Trophoblast cell (in vitro differentiated cells and primary cell): ENCODE measurements at regions not wholly inside any gene's neighbourhood (a gene's known extent, or its start where the extent isn't known, plus 50 kb on each side); places are given as distances from the start of the nearest gene placed in this dataset.
"Not testable (repeated sequence)": the region's sequence is repeated elsewhere in the genome, so short reads cannot be mapped to it uniquely, and the experiment has no call there.

Source experiments
- DNase-seq, 2 donors: peaks; one replicate each; pipeline ENCODE4 v3.0.0-alpha.2; 2016
- H2AFZ ChIP-seq: 2 replicates; pipeline ENCODE4 v1.6.1; 2013; ENCODE audit warnings: low read length, moderate library complexity, mild to moderate bottlenecking; ENCODE audit not compliant: insufficient read depth, poor library complexity
- H2AK5ac ChIP-seq: 2 replicates; pipeline ENCODE4 v1.6.1; 2013; ENCODE audit warnings: mild to moderate bottlenecking, low read length
- H2BK120ac ChIP-seq: 2 replicates; pipeline ENCODE4 v1.6.1; 2013; ENCODE audit warnings: low read length, mild to moderate bottlenecking, moderate library complexity; ENCODE audit not compliant: insufficient read depth, poor library complexity
- H2BK12ac ChIP-seq: 2 replicates; pipeline ENCODE4 v1.6.1; 2013; ENCODE audit warnings: mild to moderate bottlenecking, low read length, moderate library complexity
- H2BK5ac ChIP-seq: 2 replicates; pipeline ENCODE4 v1.6.1; 2013; ENCODE audit warnings: low read length, low read depth, moderate library complexity, mild to moderate bottlenecking; ENCODE audit not compliant: poor library complexity
- H3K14ac ChIP-seq: 2 replicates; pipeline ENCODE4 v1.6.1; 2013; ENCODE audit warnings: mild to moderate bottlenecking, low read length
- H3K18ac ChIP-seq: 2 replicates; pipeline ENCODE4 v1.6.1; 2013; ENCODE audit warnings: mild to moderate bottlenecking, low read length
- H3K23ac ChIP-seq: 2 replicates; pipeline ENCODE4 v1.6.1; 2013; ENCODE audit warnings: low read length
- H3K27ac ChIP-seq: 2 replicates; pipeline ENCODE4 v1.5.1; 2013; ENCODE audit warnings: low read depth, mild to moderate bottlenecking, inconsistent platforms, low read length, moderate library complexity
- H3K27me3 ChIP-seq: 2 replicates; pipeline ENCODE4 v1.6.1; 2013; ENCODE audit warnings: inconsistent platforms, mild to moderate bottlenecking, low read length, moderate library complexity; ENCODE audit not compliant: insufficient read depth
- H3K36me3 ChIP-seq, 2 experiments: 1 replicate in 1 of 2; 2 replicates in 1 of 2; pipeline ENCODE4 v1.6.1; 2013; ENCODE audit warnings: low read length in 2 of 2, mild to moderate bottlenecking in 2 of 2, moderate library complexity in 1 of 2; ENCODE audit not compliant: insufficient read depth in 2 of 2, control insufficient read depth in 1 of 2
- H3K4ac ChIP-seq: 2 replicates; pipeline ENCODE4 v1.6.1; 2013; ENCODE audit warnings: low read depth, mild to moderate bottlenecking, low read length, moderate library complexity
- H3K4me1 ChIP-seq, 2 experiments: 1 replicate in 1 of 2; 2 replicates in 1 of 2; pipeline ENCODE4 v1.6.1; 2013; ENCODE audit warnings: low read length in 2 of 2, mild to moderate bottlenecking in 2 of 2, moderate library complexity in 1 of 2; ENCODE audit not compliant: insufficient read depth in 2 of 2, control insufficient read depth in 1 of 2
- H3K4me2 ChIP-seq: 2 replicates; pipeline ENCODE4 v1.6.1; 2013; ENCODE audit warnings: inconsistent platforms, mild to moderate bottlenecking, low read length, moderate library complexity
- H3K4me3 ChIP-seq: 2 replicates; pipeline ENCODE4 v1.5.1; 2013; ENCODE audit warnings: mild to moderate bottlenecking, low read depth, low read length, inconsistent platforms
- H3K79me1 ChIP-seq: one replicate; pipeline ENCODE4 v1.6.1; 2013; ENCODE audit warnings: low read length
- H3K79me2 ChIP-seq: 2 replicates; pipeline ENCODE4 v1.6.1; 2013; ENCODE audit warnings: low read length, mild to moderate bottlenecking; ENCODE audit not compliant: control insufficient read depth, insufficient read depth, poor library complexity
- H3K9ac ChIP-seq: 2 replicates; pipeline ENCODE4 v1.6.1; 2013; ENCODE audit warnings: mild to moderate bottlenecking, low read length
- H3K9me3 ChIP-seq: 2 replicates; pipeline ENCODE4 v1.6.1; 2013; ENCODE audit warnings: low read depth, mild to moderate bottlenecking, control low read depth, inconsistent platforms, low read length; ENCODE audit not compliant: insufficient read depth
- H4K12ac ChIP-seq: 2 replicates; pipeline ENCODE4 v1.6.1; 2013; ENCODE audit warnings: low read depth, mild to moderate bottlenecking, low read length, moderate library complexity
- H4K8ac ChIP-seq: 2 replicates; pipeline ENCODE4 v1.6.1; 2013; ENCODE audit warnings: low read depth, mild to moderate bottlenecking, low read length, moderate library complexity
- H4K91ac ChIP-seq: one replicate; pipeline ENCODE4 v1.6.1; 2013; ENCODE audit warnings: low read depth, mild to moderate bottlenecking, low read length, moderate library complexity
- WGBS: extraction: QIAGEN DNeasy Blood & Tissue Kit; methylation state at CpG from one replicate; pipeline ENCODE4 v1.1.7; 2013; ENCODE audit warnings: missing lambda C conversion rate; ENCODE audit not compliant: insufficient read length, insufficient coverage; ENCODE audit errors: extremely low coverage; 5-methylcytosine and 5-hydroxymethylcytosine counted together

DNA sequence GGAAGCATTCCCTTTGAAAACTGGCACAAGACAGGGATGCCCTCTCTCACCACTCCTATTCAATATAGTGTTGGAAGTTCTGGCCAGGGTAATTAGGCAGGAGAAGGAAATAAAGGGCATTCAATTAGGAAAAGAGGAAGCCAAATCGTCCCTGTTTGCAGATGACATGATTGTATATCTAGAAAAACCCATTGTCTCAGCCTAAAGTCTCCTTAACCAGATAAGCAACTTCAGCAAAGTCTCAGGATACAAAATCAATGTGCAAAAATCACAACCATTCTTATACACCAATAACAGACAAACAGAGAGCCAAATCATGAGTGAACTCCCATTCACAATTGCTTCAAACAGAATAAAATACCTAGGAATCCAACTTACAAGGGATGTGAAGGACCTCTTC lies 1521.3 kb upstream of the TPTE start:
- not testable (repeated sequence) for H3K14ac ChIP-seq, H3K36me3 ChIP-seq, H2BK12ac ChIP-seq, H3K9me3 ChIP-seq, H3K79me1 ChIP-seq, H3K4me1 ChIP-seq, H2AK5ac ChIP-seq, H4K91ac ChIP-seq, H3K27me3 ChIP-seq, H2BK120ac ChIP-seq, H3K4me3 ChIP-seq, H2AFZ ChIP-seq, H3K9ac ChIP-seq, H3K18ac ChIP-seq, H4K12ac ChIP-seq, DNase-seq, H3K27ac ChIP-seq, H4K8ac ChIP-seq, H3K23ac ChIP-seq, H3K4me2 ChIP-seq, H3K4ac ChIP-seq, H2BK5ac ChIP-seq, H3K79me2 ChIP-seq
- WGBS, result no CpG with 5 or more reads among the region's 1 CpG

DNA sequence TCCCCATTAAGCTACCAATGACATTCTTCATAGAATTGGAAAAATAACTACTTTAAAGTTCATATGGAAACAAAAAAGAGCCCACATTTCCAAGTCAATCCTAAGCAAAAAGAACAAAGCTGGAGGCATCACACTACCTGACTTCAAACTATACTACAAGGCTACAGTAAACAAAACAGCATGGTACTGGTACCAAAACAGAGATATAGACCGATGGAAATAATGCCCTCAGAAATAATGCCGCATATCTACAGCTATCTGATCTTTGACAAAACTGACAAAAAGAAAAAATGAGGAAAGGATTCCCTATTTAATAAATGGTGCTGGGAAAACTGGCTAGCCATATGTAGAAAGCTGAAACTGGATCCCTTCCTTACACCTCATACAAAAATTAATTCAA lies 1520.7 kb upstream of the TPTE start:
- not testable (repeated sequence) for H3K4ac ChIP-seq, H3K4me1 ChIP-seq, H4K8ac ChIP-seq, DNase-seq, H2AK5ac ChIP-seq, H3K18ac ChIP-seq, H3K4me2 ChIP-seq, H3K27ac ChIP-seq, H3K14ac ChIP-seq, H3K4me3 ChIP-seq, H3K79me1 ChIP-seq, H2BK12ac ChIP-seq, H2AFZ ChIP-seq, H4K91ac ChIP-seq, H3K9ac ChIP-seq, H2BK5ac ChIP-seq, H4K12ac ChIP-seq, H2BK120ac ChIP-seq, H3K23ac ChIP-seq, H3K27me3 ChIP-seq, H3K36me3 ChIP-seq, H3K79me2 ChIP-seq, H3K9me3 ChIP-seq
- no CpG with 5 or more reads among the region's 2 CpGs for WGBS

DNA sequence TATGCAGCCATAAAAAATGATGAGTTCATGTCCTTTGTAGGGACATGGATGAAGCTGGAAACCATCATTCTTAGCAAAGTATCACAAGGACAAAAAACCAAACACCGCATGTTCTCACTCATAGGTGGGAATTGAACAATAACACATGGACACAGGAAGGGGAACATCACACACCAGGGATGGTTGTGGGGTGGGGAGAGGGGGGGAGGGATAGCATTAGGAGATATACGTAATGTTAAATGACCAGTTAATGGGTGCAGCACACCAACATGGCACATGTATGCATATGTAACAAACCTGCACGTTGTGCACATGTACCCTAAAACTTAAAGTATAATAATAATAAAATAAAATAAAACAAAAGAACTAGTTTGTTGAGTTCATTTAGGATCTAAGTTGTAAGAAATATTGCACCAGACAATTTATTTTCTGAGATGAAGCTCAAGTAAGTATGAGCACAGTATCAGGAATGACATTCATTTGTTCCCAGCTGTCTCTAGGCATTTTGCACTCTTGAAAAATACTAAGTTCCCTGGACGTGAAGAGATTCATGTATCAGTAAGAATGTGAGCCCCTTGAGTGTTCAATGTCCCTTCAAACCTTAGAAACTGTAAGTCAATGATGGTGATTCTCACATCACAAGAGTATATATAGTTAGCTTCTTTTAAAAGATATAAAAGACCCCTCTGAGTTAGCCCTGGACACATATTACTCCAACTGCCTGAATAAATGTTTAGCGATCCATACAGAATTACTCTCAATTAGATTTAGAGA lies 1519.3 kb upstream of the TPTE start:
- not testable (repeated sequence) for H3K23ac ChIP-seq, H3K4me3 ChIP-seq, H3K79me2 ChIP-seq, H4K91ac ChIP-seq, H2AK5ac ChIP-seq, H4K12ac ChIP-seq, H3K4me2 ChIP-seq, H3K27ac ChIP-seq, H4K8ac ChIP-seq, H3K9me3 ChIP-seq, H3K9ac ChIP-seq, H2BK120ac ChIP-seq, H3K14ac ChIP-seq, H3K27me3 ChIP-seq, H2BK12ac ChIP-seq, H3K18ac ChIP-seq, H2AFZ ChIP-seq, H3K4ac ChIP-seq, H3K36me3 ChIP-seq, H2BK5ac ChIP-seq, DNase-seq, H3K79me1 ChIP-seq, H3K4me1 ChIP-seq
- no CpG with 5 or more reads among the region's 5 CpGs for WGBS

GRCh38 chr21:9003909-9004814 lies 1517.2 kb upstream of the TPTE start:
- not testable (repeated sequence) for H2AK5ac ChIP-seq, DNase-seq, H3K79me2 ChIP-seq

More at GRCh38 chr21:9003909-9004814, 1517.2 kb upstream of the TPTE start:
- WGBS, result no CpG with 5 or more reads among the region's 7 CpGs
- not testable (repeated sequence) for H4K8ac ChIP-seq, H3K4me1 ChIP-seq, H3K4me2 ChIP-seq, H3K14ac ChIP-seq, H3K27ac ChIP-seq, H3K27me3 ChIP-seq, H3K4ac ChIP-seq, H2BK5ac ChIP-seq, H3K23ac ChIP-seq, H2AFZ ChIP-seq, H2BK12ac ChIP-seq, H2BK120ac ChIP-seq, H4K91ac ChIP-seq, H3K18ac ChIP-seq, H3K79me1 ChIP-seq, H3K4me3 ChIP-seq, H3K9ac ChIP-seq, H3K36me3 ChIP-seq, H4K12ac ChIP-seq
- peaks cover 18% of the 10 kb centered on the region for H3K9me3 ChIP-seq
